Prostate gland (tissue), 2 donors: ENCODE measurements at regions not wholly inside any gene's neighbourhood (a gene's known extent, or its start where the extent isn't known, plus 50 kb on each side); places are given as distances from the start of the nearest gene placed in this dataset.

Source experiments
- POLR2AphosphoS5 ChIP-seq: sonication (generic); formaldehyde crosslinking; IDR thresholded peaks from one replicate; pipeline ENCODE4 v1.6.1; 2017; ENCODE audit warnings: antibody characterized with exemption
- TF ChIP-seq, protein P1 (sequence below), 4 experiments: fragments of 200-600 bp in 2 of 4; fragments of 450-650 bp in 2 of 4; sonication (generic) in 2 of 4; IDR thresholded peaks; 1 replicate in 3 of 4; 2 replicates in 1 of 4; pipeline ENCODE4 v1.5.1; 2016 to 2019; ENCODE audit warnings: antibody characterized with exemption in 4 of 4, mild to moderate bottlenecking in 2 of 4, moderate library complexity in 2 of 4

DNA sequence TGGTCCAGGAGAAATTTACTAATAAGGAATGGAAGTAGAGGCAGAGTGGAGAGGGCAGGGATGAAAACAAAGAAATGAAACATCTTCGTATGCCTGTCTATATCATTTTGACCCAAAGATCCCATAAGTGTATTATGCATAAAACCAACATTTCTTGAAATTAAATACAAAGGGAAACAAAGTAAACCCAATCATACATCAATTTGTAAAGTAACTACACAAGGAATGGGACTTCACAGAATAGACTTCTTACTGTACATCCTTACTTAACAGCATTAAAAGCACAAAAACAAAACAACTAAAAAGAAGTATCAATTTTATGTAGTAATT is 253.6 kb upstream of the CCDC179 start:
- TF ChIP-seq, protein P1, sequence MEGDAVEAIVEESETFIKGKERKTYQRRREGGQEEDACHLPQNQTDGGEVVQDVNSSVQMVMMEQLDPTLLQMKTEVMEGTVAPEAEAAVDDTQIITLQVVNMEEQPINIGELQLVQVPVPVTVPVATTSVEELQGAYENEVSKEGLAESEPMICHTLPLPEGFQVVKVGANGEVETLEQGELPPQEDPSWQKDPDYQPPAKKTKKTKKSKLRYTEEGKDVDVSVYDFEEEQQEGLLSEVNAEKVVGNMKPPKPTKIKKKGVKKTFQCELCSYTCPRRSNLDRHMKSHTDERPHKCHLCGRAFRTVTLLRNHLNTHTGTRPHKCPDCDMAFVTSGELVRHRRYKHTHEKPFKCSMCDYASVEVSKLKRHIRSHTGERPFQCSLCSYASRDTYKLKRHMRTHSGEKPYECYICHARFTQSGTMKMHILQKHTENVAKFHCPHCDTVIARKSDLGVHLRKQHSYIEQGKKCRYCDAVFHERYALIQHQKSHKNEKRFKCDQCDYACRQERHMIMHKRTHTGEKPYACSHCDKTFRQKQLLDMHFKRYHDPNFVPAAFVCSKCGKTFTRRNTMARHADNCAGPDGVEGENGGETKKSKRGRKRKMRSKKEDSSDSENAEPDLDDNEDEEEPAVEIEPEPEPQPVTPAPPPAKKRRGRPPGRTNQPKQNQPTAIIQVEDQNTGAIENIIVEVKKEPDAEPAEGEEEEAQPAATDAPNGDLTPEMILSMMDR (IDR thresholded peaks at IDR 0.05), result no peak
- TF ChIP-seq POLR2AphosphoS5, result no peak
